H1 (cell line): ENCODE measurements at regions not wholly inside any gene's neighbourhood (a gene's known extent, or its start where the extent isn't known, plus 50 kb on each side); places are given as distances from the start of the nearest gene placed in this dataset.

Experiments
- ASH2L ChIP-seq: fragments of 200-600, 300-600 bp; sonication (generic); IDR thresholded peaks from one replicate; pipeline ENCODE4 v1.7.1; 2017; ENCODE audit warnings: low read length
- CBX8 ChIP-seq: fragments of 300-800, 300-1000 bp; sonication (generic); IDR thresholded peaks from 2 replicates; pipeline ENCODE4 v1.7.1; 2016; ENCODE audit warnings: low read depth, low read length, borderline replicate concordance
- EZH2 ChIP-seq: fragments of 200-600 bp; sonication (generic); IDR thresholded peaks from 2 replicates; pipeline ENCODE4 v1.7.1; 2012; ENCODE audit warnings: low read depth, mild to moderate bottlenecking, moderate library complexity, low read length, inconsistent platforms; ENCODE audit not compliant: severe bottlenecking
- SRF ChIP-seq: IDR thresholded peaks from 2 replicates; pipeline ENCODE4 v1.6.1; 2011; ENCODE audit warnings: mild to moderate bottlenecking, low read depth, low read length, moderate library complexity

GRCh38 chr3:186459108-186459467, 85.1 kb downstream of the CRYGS start (continued):
- TF ChIP-seq EZH2, result no peak
- TF ChIP-seq CBX8, result no peak
- no peak for TF ChIP-seq SRF
- no peak for TF ChIP-seq ASH2L
